GM21619 (cell line): ENCODE measurements at regions not wholly inside any gene's neighbourhood (a gene's known extent, or its start where the extent isn't known, plus 50 kb on each side); places are given as distances from the start of the nearest gene placed in this dataset.

Experiments used
- ATAC-seq: cut with Tn5 transposase; IDR thresholded peaks from one replicate; pipeline ENCODE4 v1.9.1; 2021; ENCODE audit not compliant: unreplicated experiment

DNA sequence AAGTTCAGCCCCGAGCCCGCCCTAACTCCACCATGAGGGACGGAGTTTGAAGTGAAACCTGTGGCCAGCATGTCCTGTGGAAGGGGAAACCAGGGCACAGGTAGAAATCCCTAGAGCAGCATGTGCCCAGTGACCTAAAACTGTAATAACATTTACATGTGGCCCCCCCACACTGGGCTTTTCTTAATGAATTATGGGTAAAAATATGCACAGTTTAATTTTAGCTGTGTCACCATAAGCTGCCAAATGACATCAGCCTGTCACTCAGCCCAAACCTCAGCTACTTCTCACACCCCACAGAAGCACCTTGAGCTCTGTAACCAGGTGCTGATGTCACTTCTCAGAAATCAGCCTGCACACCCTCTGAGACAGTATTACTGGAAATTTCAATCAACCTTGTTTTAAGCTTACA is 50.0 kb upstream of the SLC19A1 start:
- peak; percentile 46 for ATAC-seq

DNA sequence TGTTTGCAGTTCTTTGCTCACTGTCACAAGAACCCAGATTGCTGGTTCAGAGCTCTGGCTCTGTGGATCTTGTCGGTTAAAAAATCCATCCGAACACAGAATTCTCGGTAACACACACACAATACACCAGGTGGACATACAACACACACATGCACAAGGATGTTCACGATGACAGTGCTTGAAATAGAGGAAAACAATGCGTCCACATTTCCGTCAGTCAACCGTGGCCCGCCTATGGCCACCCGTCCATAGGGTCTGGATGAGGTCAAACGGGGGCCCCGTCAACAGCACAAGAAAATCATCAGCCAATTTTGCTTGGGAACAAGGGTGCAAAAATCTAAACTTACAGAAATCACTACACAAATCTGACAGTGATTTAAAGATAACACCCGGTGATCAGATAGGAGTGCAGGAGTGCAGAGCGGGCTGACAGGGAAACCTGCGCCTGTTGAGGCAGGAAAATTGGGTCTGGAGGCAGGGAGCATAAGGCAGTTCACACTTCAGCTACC is 50.4 kb upstream of the SLC19A1 start:
- no peak for ATAC-seq

DNA sequence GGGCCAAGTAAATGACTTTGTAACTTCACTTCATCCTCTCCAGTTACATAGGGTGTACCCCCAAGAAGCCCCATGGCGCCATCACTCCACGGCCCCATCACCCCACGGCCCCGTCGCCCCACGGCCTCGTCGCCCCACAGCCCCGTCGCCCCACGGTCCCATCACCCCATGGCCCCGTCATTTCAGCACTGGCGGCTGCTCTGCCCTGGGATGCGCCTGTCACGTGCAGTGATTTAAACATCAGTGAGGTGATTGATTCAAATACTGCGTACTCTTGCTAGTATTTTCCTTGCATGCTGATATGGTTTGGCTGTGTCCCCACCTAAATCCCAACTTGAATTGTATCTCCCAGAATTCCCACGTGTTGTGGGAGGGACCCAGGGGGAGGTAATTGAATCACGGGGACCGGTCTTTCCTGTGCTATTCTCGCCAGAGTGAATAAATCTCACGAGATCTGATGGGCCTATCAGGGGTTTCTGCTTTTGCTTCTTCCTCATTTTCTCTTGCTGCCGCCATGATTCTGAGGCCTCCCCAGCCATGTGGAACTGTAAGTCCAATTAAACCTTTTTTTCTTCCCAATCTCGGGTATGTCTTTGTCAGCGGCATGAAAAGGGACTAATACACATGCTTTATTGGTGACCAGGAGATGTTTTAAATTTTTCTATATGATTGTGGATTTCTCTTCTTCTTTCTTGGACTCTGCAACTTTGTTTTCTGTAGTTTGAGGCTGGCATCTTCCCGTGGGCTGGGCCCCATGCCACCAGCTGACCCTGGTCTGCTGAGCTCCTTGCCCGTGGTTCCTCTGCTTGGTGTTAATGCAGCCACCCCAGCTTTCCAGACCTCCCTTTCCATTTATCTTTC is 50.1 kb upstream of the PCBP3 start:
- no peak for ATAC-seq
